ENCODE measurements at regions not wholly inside any gene's neighbourhood (a gene's known extent, or its start where the extent isn't known, plus 50 kb on each side); places are given as distances from the start of the nearest gene placed in this dataset.

DNA sequence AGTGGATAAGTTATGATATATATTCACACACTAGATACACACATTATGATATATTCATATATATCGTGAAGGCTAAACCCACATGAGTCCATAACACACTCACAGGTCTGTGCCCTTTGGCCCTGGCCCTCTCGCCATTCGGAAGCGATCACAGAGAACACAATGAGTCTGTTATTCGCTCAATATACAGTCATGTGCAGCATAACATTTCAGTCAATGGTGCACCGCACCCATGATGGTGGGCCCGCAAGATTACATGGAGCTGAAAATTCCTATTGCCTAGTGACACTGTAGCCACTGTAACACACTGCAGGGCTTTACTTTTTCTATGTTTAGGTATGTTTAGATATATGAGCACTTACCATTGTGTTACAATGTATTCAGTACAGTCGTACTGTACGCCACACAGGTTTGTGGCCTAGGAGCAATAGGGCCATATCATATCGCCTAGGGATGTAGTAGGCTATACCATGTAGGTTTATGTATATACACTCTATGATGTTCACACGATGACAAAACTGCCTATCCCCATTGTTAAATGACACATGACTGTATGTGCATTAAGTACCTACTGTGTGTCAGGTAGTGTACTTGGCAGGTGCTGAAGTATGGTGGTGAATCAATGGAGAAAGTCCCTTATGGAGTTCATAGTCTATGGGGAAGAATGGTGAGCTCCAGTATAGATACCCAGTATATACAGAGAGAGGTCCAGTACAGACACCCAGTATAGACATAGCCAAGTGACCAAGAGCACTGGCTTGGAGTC lies 198.8 kb upstream of the KLF14 start:
- TF ChIP-seq, protein P1, sequence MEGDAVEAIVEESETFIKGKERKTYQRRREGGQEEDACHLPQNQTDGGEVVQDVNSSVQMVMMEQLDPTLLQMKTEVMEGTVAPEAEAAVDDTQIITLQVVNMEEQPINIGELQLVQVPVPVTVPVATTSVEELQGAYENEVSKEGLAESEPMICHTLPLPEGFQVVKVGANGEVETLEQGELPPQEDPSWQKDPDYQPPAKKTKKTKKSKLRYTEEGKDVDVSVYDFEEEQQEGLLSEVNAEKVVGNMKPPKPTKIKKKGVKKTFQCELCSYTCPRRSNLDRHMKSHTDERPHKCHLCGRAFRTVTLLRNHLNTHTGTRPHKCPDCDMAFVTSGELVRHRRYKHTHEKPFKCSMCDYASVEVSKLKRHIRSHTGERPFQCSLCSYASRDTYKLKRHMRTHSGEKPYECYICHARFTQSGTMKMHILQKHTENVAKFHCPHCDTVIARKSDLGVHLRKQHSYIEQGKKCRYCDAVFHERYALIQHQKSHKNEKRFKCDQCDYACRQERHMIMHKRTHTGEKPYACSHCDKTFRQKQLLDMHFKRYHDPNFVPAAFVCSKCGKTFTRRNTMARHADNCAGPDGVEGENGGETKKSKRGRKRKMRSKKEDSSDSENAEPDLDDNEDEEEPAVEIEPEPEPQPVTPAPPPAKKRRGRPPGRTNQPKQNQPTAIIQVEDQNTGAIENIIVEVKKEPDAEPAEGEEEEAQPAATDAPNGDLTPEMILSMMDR (IDR thresholded peaks at IDR 0.05), result no peak
- no peak for TF ChIP-seq POLR2A (IDR thresholded peaks at IDR 0.05)
